LNCaP clone FGC (cell line): ENCODE measurements at regions not wholly inside any gene's neighbourhood (a gene's known extent, or its start where the extent isn't known, plus 50 kb on each side); places are given as distances from the start of the nearest gene placed in this dataset.
A peak's percentile ranks its signal among the peaks of the same experiment; 100 is the strongest.

Experiments used
- DNase-seq: peaks from one replicate; pipeline ENCODE4 v3.0.0-alpha.2; 2011; ENCODE audit warnings: low read depth
- H3K4me3 ChIP-seq: 2 replicates; pipeline ENCODE4 v1.5.1; 2011; ENCODE audit warnings: mild to moderate bottlenecking, low read depth, low read length, control low read depth
- CTCF ChIP-seq: IDR thresholded peaks from 2 replicates; pipeline ENCODE4 v1.5.1; 2012; ENCODE audit warnings: mild to moderate bottlenecking; ENCODE audit not compliant: control insufficient read depth, insufficient read depth; ENCODE audit errors: extremely low read depth

GRCh38 chr3:17805461-17805940 is 63.1 kb upstream of the TBC1D5 start:
- no peak for TF ChIP-seq CTCF
- peak; percentile 90 for DNase-seq
- H3K4me3 ChIP-seq = no peak overlapping the region

- no peak for DNase-seq
- TF ChIP-seq CTCF = no peak
- H3K4me3 ChIP-seq = no peak overlapping the region
These were observed 60.5 kb upstream of the TBC1D5 start for GRCh38 chr3:17802950-17803349.

GRCh38 chr3:17801131-17801530 is 58.7 kb upstream of the TBC1D5 start:
- TF ChIP-seq CTCF = no peak
- no peak overlapping the region for H3K4me3 ChIP-seq
- no peak for DNase-seq

GRCh38 chr3:17800232-17800631 is 57.8 kb upstream of the TBC1D5 start:
- no peak overlapping the region for H3K4me3 ChIP-seq
- no peak for DNase-seq
- no peak for TF ChIP-seq CTCF

GRCh38 chr3:17799312-17799711 is 56.9 kb upstream of the TBC1D5 start:
- TF ChIP-seq CTCF = no peak
- H3K4me3 ChIP-seq = no peak overlapping the region
- DNase-seq = no peak

GRCh38 chr3:17798000-17798399 is 55.6 kb upstream of the TBC1D5 start:
- no peak overlapping the region for H3K4me3 ChIP-seq
- no peak for TF ChIP-seq CTCF
- no peak for DNase-seq

GRCh38 chr3:17795711-17796110 is 53.3 kb upstream of the TBC1D5 start:
- DNase-seq = no peak
- no peak for TF ChIP-seq CTCF
- H3K4me3 ChIP-seq = no peak overlapping the region
